Nucleus accumbens (tissue), 56 donors: ENCODE measurements at regions not wholly inside any gene's neighbourhood (a gene's known extent, or its start where the extent isn't known, plus 50 kb on each side); places are given as distances from the start of the nearest gene placed in this dataset.

ENCODE experiments used
- DNase-seq, 56 donors: peaks; one replicate each; lab custom pipeline; 2025; lab: John Stamatoyannopoulos, UW

DNA sequence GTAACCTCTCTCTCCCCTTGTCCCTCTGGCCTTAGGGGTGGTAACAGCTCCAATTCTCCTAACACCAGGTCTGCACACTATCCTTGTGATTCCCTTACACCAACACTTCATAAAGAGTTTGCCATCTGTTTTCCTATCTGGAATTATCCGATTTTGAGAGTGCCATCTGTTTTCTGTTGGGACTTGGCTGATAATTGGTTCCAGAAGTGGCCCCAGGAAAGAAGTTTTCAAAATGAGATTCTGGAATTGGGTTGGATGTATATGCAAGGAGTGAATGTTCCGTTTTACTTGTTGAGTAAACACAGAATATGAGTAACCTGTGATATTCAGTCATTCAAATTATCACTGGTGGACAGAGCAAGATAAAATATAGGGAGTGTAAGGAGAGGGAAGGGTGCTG is 134.1 kb upstream of the HS3ST3A1 start:
- no peak for DNase-seq

DNA sequence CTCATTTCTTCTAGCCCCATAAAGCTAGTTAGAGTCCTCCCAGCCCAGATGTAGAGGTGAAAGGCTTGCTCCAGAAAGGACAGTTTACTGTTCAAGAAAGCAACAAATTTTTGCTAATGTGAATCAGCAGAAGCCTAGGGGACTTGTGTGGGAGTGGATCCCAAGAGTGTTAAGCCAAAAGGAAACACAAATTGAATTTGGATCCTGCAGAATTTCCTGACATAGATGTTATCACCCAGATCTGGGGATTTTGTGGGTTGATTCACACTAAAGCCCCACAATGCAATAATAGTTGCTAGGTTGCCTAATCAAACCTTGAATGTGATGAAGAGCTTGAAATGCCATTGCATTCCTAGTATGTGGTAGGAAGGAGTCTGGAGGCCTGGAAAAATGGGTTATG is 135.2 kb upstream of the HS3ST3A1 start:
- no peak for DNase-seq

DNA sequence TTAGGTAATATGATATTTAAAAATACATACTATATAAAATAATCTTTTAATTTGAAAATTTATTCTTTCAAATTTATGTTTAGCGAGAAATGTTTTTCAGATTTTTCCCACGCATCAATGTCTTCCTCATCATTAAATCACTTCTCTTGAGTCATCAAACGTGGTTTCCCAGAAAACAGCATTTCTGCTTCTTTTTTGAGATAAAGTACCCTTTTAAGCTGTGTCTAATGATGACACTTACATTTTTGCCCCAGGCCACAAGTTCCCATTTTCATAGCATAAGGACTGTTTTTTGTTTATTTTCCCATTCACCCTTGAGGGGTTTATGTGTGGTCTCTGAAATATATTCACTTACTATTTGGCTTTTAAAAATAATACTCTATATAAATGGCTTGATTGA is 139.0 kb upstream of the HS3ST3A1 start:
- no peak for DNase-seq

DNA sequence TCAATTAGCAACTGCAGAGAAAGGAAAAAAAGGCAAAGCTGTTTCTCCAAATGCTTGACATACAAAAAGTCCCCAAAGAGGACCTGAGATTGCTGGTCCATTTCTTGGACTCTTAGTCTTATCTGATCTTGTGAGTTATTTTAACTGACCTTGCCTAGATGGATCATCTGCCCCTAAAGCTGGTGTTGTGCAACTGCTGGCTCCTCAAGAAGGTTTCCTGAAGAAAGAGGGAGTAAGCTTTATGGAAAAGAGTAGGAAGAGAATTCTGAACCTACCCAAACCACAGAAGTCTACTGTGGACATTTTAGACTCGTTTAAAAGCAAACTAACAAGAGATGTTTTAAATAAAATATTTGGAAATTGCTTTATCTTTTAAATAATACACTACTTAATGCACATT is 140.0 kb upstream of the HS3ST3A1 start:
- DNase-seq, result no peak

DNA sequence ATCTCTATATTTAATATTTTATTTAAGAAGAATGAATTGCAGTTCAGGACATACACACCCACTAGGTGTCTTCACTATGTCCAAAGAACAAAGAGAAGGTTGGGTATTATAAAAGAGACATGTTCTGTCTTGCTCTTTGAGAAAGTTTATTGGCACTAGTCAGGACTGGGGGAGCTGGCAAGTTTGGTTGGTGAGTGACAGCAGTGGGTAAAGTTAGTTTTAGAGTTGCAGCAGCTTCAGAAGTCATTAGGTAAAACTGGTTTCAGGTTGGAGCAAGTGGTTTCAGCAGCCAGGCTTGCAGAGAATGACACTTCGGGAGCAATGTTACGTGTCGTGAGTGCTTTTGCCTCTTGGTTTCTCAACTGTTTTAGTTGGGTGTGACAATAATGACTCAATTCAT is 142.2 kb upstream of the HS3ST3A1 start:
- DNase-seq, result no peak

DNA sequence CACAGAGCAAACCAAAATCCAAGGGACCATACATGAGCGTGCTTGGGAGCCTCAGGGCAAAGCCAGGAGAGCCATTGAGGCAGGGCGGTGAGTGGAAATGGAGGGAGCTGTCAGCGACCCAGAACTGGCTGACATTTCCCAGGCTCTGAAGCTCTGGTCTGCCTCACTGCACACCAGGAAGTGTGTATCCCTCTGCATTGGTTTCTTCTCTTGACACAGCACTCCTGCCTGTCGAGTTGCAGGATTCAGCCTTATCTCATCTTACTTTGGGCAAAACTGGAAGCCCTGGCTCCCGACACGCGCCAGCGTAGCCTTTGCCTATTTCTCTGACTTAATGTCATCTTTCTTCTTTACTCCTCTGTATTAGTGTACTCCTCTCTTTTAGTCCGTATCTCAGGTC is 144.7 kb upstream of the HS3ST3A1 start:
- no peak for DNase-seq

DNA sequence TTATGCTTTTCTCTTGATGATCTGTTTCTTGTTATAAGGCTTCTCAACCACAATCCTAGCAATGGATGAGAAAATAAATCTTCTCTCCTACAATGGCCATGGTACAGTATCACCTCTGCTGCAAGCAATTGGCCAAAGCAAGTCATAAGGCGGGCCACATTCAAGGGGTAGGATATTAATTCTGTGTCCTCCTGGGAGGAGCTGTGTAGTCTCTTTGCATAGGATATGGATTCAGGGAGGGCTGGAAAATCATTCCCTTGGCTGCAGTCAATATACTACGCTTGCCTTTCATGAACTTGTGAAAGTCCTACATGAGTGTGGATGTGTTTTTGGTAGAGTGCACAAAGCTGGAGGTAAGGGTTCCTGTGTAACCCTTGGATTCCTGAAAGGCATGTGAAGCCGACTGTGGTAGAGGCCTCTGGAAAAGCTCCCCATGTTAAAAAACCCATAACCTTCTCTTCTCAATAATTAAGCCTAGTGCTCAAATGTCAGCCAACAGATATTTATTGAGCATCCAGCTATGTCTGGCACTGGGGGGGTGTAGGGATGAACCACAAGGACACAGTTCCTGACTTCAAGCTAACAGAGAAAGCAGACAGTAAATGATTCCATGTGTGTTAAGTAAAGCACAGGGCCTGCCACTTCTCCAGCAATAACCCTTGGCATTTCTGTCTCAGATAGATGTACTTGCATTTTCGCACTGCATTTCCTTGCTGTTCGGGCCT is 147.6 kb upstream of the HS3ST3A1 start:
- DNase-seq, result no peak

DNA sequence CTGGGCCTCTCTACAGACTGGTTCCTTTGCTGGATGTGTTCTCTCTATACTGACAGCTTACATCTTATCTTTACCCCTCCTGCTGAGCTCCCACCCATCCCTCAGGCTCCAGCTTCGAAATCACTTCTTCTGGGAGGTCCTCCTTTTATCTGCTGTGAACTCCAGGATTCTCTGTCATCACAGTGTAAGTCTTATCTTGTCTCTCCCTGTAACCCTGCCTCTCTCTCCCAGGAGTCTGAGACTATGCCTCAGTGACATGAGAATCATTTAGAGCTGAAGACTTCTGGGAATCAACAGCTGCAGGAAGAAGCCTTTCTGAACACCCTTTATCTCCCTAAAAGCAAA is 148.1 kb upstream of the HS3ST3A1 start:
- DNase-seq, result no peak

DNA sequence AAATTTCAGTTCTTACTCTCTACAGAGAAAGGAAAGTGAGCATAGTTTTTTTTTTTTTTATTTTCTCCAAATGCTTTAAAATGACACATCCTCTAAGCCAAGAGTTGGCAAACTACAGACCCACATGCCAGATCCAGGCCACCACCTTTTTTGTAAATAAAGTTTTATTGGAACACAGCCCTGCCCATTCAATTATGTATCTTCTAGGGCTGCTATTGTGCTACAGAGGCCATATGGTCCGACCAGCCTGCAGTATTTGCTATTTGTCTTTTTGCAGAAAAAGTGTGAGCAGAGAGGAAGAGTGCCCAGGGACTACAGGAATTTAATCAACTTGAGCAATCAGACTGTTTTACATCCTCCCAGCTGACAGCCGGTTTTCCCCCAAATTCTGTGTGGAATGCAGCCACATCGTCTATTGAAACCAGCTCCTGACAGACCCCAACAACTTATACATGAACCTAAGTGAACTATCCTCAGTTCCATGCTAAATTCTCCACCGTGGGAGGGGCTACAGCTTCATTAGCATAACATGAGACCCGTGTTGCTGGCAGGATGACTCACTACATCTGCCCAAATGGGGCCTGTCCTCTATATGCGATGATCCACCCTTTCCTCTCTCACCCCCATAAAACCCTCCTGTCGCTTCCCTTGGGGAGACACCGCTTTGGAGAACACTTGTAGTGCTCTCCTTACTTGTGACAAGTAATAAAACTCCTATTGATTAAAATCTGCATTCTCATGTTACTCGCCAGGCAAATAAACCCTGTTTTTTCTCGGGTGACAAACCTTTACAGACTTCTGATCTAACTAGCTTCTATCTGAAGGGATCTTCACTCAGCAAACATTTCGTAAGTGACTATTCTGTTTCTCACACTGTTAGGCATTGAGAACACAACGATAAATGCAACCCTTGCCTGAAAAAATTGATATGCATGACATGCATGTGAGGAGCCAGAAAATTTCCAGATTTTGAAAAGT is 149.4 kb upstream of the HS3ST3A1 start:
- no peak for DNase-seq

DNA sequence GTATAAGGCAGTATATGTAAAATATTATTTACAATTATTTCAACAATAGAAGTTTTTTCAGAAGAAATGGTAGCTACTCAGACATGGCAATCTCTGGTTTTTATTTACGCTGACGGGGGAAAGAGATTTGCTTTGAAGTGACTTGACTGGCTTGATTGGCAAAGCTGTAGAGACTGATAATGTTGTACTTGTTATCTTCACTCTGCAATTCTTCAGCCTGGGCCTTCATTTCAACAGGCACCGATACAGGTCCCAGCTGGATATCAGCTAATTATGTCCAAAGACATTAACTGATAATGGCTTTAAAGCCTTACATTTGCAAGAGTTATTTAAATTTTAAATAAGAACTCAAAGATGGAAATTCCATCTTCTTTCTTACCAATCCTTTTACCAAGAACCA is 151.4 kb upstream of the HS3ST3A1 start:
- DNase-seq, result no peak

DNA sequence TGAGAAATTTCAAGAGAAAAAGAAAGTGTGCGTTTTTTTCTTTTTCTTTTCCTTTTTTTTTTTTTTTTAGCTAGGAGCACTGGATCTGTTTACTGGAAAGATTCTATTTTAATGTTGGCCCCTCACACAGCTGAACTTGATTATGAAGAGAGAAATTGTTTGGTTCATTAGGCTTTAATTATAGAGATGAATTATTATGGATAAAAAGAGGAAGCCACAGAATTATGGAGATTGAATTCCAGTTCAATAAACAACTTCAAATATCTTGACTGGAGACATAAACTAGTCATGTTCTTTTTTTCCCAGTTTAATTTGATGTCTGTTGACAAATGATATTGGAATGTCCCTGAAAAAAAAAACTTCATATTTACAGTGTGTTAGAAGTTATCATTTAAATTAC is 152.0 kb upstream of the HS3ST3A1 start:
- DNase-seq, result no peak

DNA sequence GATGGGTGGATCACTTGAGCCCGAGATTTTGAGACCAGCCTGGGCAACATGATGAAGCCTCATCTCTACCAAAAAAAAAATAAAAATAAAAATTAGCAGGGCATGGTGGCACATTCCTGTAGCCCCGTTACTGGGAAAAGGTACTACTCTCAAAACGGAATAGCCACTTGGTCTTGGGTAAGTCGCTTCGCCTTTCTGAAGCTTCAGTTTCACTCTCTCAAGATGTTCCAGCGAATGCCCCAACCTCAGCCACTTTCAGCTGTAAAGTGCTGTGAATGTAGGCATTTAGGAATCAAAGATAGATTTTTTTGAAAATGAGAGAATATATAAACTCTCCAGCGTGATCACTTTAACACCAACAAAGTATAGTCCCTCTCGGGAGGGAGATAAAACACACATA is 154.1 kb upstream of the HS3ST3A1 start:
- DNase-seq, result no peak

DNA sequence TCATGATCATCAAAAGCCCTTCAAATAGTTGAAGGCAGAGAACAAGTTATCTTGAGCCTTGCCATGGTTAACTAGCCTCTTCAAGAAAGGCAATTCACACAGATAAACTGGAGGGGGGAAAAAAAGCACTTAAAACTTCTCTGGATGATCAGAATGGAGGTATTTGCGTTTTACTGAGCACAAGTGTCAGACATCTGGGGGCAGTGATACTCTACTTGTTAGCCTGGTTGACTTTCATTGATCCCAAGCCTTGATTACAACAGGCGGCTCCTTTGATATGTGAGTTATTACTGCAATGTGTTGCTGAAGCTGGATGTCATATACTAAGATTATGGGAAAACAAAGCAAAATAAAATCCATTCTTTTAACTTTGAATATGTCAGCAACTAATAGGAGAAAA is 155.0 kb upstream of the HS3ST3A1 start:
- DNase-seq, result no peak

DNA sequence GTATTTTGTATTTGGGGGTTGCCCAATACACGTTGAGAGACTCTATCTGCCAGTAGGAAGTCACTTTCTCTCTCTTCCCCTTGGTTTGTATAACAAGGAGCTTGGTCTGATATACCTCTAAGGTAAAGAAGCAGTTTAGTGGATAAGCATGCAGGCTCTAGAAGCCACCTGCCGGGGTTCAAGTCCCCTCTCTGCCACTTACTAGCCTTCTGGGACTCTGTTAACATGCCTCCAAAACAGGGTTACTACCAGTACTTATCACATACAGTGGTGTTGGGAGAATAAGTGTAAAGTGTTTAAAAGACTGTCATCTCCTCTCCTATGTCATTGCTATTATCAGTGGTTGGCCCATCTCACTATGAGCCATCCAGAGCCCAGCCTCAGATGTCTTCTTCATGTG is 156.1 kb upstream of the HS3ST3A1 start:
- DNase-seq, result no peak

DNA sequence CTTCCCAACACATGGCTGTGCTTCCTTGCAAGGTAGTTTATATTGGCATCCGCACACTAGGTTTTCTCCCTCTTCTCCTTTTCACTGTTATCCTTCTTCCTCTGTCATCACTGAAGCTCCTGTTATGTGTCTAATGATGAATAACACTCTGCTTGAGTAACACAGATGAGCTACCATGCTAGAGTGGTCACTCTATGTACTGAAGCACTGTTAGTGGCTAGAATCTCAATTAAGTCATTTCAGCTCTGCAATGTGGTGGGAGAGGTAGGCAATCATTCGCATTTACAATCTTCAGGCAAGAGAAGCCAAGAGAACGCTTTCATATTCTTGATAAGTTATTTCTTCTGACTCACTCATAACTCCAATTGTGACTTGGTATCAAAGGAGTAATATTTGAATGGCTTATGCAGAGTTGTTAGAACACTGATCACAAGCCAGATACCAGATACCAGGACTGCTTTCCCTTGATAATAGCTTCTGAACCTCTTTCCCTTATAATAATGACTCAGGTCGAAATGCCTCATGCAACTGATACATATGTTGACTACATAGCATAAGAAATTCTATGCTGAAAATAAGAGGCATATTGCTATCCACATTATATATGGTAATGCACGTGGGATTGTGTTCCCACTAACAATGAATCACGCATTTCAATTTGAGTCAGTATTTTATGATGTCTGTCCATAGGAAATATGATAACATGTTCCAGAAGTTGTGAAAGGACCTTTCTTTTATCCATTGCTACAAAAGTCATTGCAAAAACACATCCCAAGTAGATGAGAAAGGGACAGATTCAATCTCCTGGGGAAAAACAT is 158.0 kb upstream of the HS3ST3A1 start:
- no peak for DNase-seq

DNA sequence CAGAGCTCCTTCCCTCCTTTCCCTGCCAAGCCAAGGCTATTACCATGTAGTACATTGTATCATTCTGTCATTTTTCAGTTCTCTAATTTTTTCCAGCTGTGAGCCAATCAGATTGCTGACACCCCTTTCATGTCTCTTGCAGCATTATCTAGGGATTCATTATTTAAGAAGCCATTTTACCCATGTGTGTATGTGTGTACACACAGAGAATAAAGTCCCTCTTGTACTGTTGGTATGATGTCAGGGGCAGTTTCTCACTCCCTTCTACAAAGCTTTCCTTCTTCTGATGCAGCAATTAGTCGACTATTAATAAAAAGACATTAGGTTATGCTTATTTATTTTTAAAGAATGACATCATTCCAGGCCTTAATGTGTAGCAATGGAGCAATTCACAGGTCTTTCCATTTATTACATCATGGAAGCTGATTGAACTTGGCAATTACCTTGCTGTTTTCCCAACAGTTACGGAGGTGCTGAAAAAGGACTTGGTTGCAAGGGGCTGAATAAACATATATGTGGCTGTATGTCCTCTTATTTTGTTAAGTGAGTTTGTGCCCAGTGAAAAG is 159.4 kb upstream of the HS3ST3A1 start:
- DNase-seq, result no peak

DNA sequence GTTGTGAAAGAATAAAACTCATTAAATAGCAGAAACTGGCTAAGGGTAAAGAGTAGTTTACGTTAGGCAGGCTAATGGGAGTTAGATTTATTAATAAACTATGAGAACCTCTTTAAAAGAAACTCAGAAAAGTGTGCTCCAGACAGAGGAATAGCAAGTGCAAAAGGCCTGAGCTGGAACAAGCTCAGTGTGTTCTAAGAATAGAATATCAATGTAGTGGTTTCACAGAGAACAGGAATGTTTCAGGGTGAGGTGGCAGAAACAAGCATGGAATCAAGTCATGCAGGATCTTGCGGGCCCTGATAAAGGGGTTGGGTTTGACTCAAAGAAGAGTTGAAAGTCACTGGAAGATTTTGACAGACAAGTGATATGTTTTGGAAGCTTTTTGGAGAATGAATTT is 164.0 kb upstream of the HS3ST3A1 start:
- no peak for DNase-seq

DNA sequence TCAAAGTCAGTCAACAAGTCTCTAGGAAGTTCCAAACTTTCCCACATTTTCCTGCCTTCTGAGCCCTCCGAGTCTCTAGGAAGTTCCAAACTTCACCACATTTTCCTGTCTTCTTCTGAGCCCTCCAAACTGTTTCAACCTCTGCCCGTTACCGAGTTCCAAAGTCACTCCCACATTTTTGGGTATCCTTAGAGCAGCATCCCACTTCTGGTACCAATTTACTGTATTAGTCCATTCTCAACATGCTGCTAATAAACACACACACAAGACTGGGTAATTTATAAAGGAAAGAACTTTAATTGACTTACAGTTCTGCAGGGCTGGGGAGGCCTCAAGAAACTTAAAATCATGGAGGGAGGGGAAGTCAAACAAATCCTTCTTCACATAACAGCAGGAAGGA is 169.0 kb upstream of the HS3ST3A1 start:
- DNase-seq, result no peak

DNA sequence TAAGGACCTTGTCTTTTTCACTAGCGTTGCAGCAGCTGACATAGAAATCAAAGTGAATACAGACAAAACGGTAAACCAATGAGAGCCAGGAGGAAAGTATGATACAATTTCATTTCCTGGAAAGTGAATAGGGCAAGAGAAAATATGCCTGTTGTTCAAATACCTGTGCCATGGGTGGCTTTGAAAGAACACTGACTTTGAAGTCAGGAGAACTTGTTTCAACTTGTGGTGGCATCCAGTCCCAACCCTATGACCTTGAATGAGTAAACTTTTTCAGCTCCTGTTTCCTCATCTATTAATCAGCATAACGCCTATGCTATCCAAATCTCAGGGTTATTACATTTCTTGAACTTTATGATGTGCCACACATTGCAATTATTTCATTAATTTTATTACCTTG is 173.7 kb upstream of the HS3ST3A1 start:
- no peak for DNase-seq

DNA sequence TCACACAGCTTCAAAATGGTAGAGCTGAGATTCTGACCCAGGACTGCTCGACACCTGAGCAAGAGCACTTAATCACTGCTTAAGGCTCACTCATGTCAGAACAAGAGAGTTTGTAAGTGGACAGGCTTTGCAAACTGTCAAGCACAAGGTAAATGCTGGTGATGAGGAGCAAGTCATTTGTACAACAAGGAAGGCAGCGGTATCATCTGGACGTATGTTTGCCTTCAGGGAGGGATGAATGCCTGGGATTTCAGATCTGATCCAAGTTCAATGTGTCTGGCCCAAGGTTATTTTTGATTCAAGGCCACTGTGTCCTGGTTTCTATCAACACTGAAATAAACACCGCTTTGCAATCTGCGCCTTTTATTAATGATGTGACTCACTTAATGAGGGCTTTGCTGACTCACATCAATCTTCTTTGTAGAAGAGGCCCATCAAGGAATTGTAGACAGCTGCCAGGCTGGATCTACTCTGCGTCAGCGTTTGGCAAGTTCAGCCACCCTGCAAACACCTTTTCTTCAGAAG is 174.4 kb upstream of the HS3ST3A1 start:
- no peak for DNase-seq

DNA sequence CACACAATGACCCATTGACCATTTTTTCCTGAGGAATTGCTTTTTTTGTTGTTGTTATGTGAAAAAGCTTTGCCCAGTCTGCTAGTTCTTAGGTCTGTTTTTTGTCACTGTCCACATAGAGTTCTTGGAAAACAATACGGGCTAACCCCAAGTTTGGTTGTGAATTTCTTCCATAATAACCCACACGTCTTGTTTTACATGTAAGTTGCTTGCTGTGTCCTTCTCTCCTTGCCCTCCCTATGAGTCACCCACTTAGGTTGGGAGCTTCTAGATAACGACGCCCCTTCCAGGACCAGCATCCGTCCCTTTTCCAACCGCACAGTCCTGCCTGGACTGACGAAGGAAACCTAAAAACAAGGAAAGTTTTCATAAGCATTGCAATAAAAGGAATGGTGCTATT is 175.3 kb upstream of the HS3ST3A1 start:
- no peak for DNase-seq
